Esophagus squamous epithelium (tissue), 5 donors: ENCODE measurements at regions not wholly inside any gene's neighbourhood (a gene's known extent, or its start where the extent isn't known, plus 50 kb on each side); places are given as distances from the start of the nearest gene placed in this dataset.

Source experiments
- DNase-seq: peaks from one replicate; lab custom pipeline; 2025; lab: John Stamatoyannopoulos, UW
- H3K27ac ChIP-seq, 4 donors: fragments of 200-600 bp; sonication (generic); one replicate each; pipeline ENCODE4 v1.5.1; 2016 to 2019; ENCODE audit warnings: mild to moderate bottlenecking in 1 of 4
- H3K27me3 ChIP-seq, 4 donors: fragments of 200-600 bp; sonication (generic); 1 replicate in 3 of 4; 2 replicates in 1 of 4; pipeline versions ENCODE4 v1.5.1 to v1.6.0; 2017 to 2021; ENCODE audit warnings: antibody characterized with exemption in 1 of 4
- H3K36me3 ChIP-seq, 3 donors: fragments of 200-600 bp; sonication (generic); one replicate each; pipeline ENCODE4 v1.5.1; 2016 to 2019
- H3K4me1 ChIP-seq, 3 donors: fragments of 200-600 bp; sonication (generic); one replicate each; pipeline ENCODE4 v1.5.1; 2017 to 2019
- H3K4me3 ChIP-seq, 4 donors: fragments of 200-600 bp; sonication (generic); 1 replicate in 3 of 4; 2 replicates in 1 of 4; pipeline ENCODE4 v1.5.1; 2016 to 2019; ENCODE audit warnings: mild to moderate bottlenecking in 2 of 4, moderate library complexity in 1 of 4
- H3K9me3 ChIP-seq, 3 donors: fragments of 200-600 bp; sonication (generic); one replicate each; pipeline ENCODE4 v1.5.1; 2016 to 2019
- CTCF ChIP-seq, 6 experiments: fragments of 450-650 bp in 4 of 6; fragments of 200-600 bp in 2 of 6; sonication (generic) in 2 of 6; IDR thresholded peaks; one replicate each; pipeline ENCODE4 v1.5.1; 2016 to 2019; ENCODE audit warnings: antibody characterized with exemption in 6 of 6, mild to moderate bottlenecking in 4 of 6, moderate library complexity in 4 of 6
- POLR2A ChIP-seq, 4 donors: fragments of 450-650 bp; IDR thresholded peaks; one replicate each; pipeline ENCODE4 v1.6.1; 2017; ENCODE audit warnings: antibody characterized with exemption in 4 of 4, mild to moderate bottlenecking in 4 of 4, moderate library complexity in 3 of 4
- WGBS, 2 donors: methylation state at CpG; one replicate each; pipeline ENCODE4 v1.1.5; 2018; 5-methylcytosine and 5-hydroxymethylcytosine counted together
- intact Hi-C: fragments of 100-400 bp; cut with DNase I; formaldehyde crosslinking; loops from one replicate; pipeline ENCODE4 v1.15.0; 2022
- donor health status: DM: yes; HTN: yes; CAD: no.

DNA sequence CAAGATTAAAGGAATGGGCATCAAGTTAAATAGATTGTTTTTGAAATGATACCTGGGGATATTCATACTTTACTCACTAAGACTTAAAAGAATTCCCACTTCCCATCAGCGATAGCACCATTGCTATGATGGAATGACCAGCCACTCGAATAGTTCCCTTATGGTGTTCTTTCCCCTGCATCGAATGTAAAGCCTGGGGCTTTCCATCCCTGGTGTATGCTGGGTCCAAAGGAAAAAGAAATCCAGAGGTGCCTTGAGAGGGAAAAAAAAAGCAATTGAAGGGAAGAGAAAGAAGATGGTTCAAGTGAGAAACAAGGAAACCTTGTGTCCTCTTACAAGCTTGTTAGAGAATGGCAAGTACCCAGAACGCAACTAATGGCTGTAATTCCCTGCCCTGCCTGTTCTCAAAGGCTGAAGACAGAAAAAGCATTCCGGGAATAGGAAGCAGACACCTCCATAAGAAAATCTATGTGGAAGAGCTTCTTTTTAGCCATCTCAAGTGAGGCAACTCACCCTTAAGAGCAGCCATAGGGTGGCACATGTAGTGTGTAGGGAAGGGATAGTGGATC lies 351.1 kb upstream of the DAB2 start:
- intact Hi-C loops, result no loop called here
- WGBS, 2 donors, result 70 to 76% methylated on average over 5 of the region's 5 CpGs

GRCh38 chr5:39775086-39775796 lies 350.5 kb upstream of the DAB2 start:
- no peak for DNase-seq
- Histone ChIP-seq H3K4me3 (no peak overlapping the region), H3K4me1 (no peaks in the 10 kb centered on the region), H3K9me3 (no peaks in the 10 kb centered on the region), H3K27ac (no peak overlapping the region), H3K27me3 (no peaks in the 10 kb centered on the region), H3K36me3 (no peaks in the 10 kb centered on the region)
- intact Hi-C loops, result no loop called here
- no peak for TF ChIP-seq CTCF (IDR thresholded peaks at IDR 0.05)
- no peak for TF ChIP-seq POLR2A (IDR thresholded peaks at IDR 0.05)
- WGBS, 2 donors, result 39 to 50% methylated on average over 2 of the region's 2 CpGs

More for the DNA sequence above, 351.1 kb upstream of the DAB2 start:
- no peak for DNase-seq
- no peaks in the 10 kb centered on the region for H3K9me3 ChIP-seq
- TF ChIP-seq CTCF (IDR thresholded peaks at IDR 0.05), result no peak
- no peak for TF ChIP-seq POLR2A (IDR thresholded peaks at IDR 0.05)
- H3K36me3 ChIP-seq, result no peaks in the 10 kb centered on the region
- H3K27me3 ChIP-seq, result no peaks in the 10 kb centered on the region
- no peaks in the 10 kb centered on the region for H3K4me1 ChIP-seq
- no peak overlapping the region for H3K4me3 ChIP-seq
- no peak overlapping the region for H3K27ac ChIP-seq

DNA sequence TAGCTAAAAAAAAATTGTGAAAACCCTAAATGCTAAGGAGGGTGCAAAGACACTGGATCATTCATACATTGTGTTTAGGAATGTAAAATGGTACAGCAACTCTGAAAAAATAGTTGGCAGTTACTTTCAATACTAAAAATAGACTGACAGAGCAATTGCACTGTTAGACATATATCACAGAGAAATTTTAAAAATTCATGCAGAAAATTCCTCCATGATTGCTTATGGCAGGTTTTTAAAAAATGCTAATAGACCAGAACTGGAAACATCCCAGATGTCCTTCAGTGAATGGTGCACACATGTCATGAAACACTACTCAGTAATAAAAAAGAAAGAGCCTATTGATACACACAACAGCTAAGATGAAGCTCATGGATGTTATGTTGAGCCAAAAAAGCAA lies 349.8 kb upstream of the DAB2 start:
- Histone ChIP-seq H3K9me3 (no peaks in the 10 kb centered on the region), H3K27me3 (no peaks in the 10 kb centered on the region), H3K27ac (no peak overlapping the region), H3K4me1 (no peaks in the 10 kb centered on the region), H3K36me3 (no peaks in the 10 kb centered on the region), H3K4me3 (no peak overlapping the region)
- TF ChIP-seq POLR2A (IDR thresholded peaks at IDR 0.05) (no peak), CTCF (IDR thresholded peaks at IDR 0.05) (no peak)
- intact Hi-C loops, result no loop called here
- DNase-seq, result no peak

DNA sequence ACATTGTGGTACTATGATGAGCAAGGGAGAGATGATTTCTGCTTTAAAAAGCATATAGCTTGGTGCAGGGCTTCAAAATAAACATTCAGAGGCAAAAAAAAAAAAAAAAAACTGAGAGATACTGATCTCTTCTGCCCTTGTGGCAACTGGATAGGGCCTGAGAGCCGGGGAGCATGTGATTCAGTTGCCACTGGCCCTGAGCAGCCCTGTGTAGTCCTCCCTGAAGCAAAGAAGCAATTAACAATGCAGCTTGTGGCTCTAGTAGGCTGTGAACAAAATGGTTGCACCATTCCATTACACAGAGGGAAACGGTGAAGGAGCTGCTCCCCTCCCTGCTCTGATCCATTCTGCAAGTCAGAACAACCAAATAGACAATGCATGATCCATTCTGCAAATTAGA lies 347.5 kb upstream of the DAB2 start:
- Histone ChIP-seq H3K36me3 (no peaks in the 10 kb centered on the region), H3K4me3 (no peak overlapping the region), H3K4me1 (no peaks in the 10 kb centered on the region), H3K9me3 (no peaks in the 10 kb centered on the region), H3K27me3 (no peaks in the 10 kb centered on the region), H3K27ac (no peak overlapping the region)
- intact Hi-C loops, result no loop called here
- DNase-seq, result no peak
- 41 to 50% methylated on average over 2 of the region's 2 CpGs for WGBS, 2 donors
- TF ChIP-seq POLR2A (IDR thresholded peaks at IDR 0.05), result no peak
- no peak for TF ChIP-seq CTCF (IDR thresholded peaks at IDR 0.05)

DNA sequence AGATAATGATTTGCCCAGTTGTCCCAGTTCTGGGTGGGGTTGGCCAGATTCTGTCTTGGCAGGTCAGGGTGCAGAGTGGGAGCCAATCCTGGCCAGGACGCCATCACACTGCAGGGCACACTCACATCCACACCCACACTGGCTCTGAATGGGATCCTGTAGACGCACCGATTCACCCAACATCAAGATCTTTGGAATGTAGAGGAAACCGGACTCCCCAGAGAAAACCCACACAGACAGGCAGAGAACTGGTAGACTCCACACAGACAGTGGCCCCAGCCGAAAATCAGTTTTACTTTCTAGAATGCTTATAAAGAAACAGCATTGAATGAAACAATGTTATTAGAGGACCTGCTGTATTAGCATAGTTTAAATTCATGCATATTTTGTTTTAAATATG lies 343.1 kb upstream of the DAB2 start:
- Histone ChIP-seq H3K4me3 (no peak overlapping the region), H3K27ac (no peak overlapping the region), H3K36me3 (no peaks in the 10 kb centered on the region), H3K27me3 (no peaks in the 10 kb centered on the region), H3K4me1 (no peaks in the 10 kb centered on the region), H3K9me3 (no peaks in the 10 kb centered on the region)
- no peak for DNase-seq
- 77 to 92% methylated on average over 5 of the region's 5 CpGs for WGBS, 2 donors
- TF ChIP-seq POLR2A (IDR thresholded peaks at IDR 0.05) (no peak), CTCF (IDR thresholded peaks at IDR 0.05) (no peak)
- intact Hi-C loops, result no loop called here
